Stimulated activated CD4-positive, alpha-beta T cell treated with anti-CD3 and anti-CD28 coated beads, Interleukin-2, amount 100 ng/mL, for 48 hours (primary cell): ENCODE measurements at regions not wholly inside any gene's neighbourhood (a gene's known extent, or its start where the extent isn't known, plus 50 kb on each side); places are given as distances from the start of the nearest gene placed in this dataset.
A peak's percentile ranks its signal among the peaks of the same experiment; 100 is the strongest.
"Not testable (repeated sequence)": the region's sequence is repeated elsewhere in the genome, so short reads cannot be mapped to it uniquely, and the experiment has no call there.

Experiments used
- DNase-seq, 2 donors: peaks; one replicate each; pipeline ENCODE4 v3.0.0-alpha.2; 2020

- DNase-seq: no peak
Observed at GRCh38 chr18:8970843-8971242, 131.7 kb upstream of the NDUFV2 start.

- DNase-seq: no peak
Observed at GRCh38 chr18:8972116-8972515, 130.4 kb upstream of the NDUFV2 start.

- no peak for DNase-seq
Observed at GRCh38 chr18:8974279-8974678, 128.2 kb upstream of the NDUFV2 start.

GRCh38 chr18:8974696-8975095 is 127.8 kb upstream of the NDUFV2 start:
- DNase-seq: no peak

- no peak for DNase-seq
Observed at GRCh38 chr18:8975624-8976023, 126.9 kb upstream of the NDUFV2 start.

GRCh38 chr18:8976606-8977005 is 125.9 kb upstream of the NDUFV2 start:
- DNase-seq: no peak

- no peak for DNase-seq
Observed at GRCh38 chr18:8977166-8977565, 125.3 kb upstream of the NDUFV2 start.

- DNase-seq: no peak
Observed at GRCh38 chr18:8977701-8978100, 124.8 kb upstream of the NDUFV2 start.

GRCh38 chr18:8978394-8978793 is 124.1 kb upstream of the NDUFV2 start:
- no peak for DNase-seq

- DNase-seq: no peak
Observed at GRCh38 chr18:8979258-8979988, 123.1 kb upstream of the NDUFV2 start.

- DNase-seq: no peak
Observed at GRCh38 chr18:8980496-8980895, 122.0 kb upstream of the NDUFV2 start.

- no peak for DNase-seq
Observed at GRCh38 chr18:8980918-8981317, 121.6 kb upstream of the NDUFV2 start.

GRCh38 chr18:8982416-8983183 is 119.9 kb upstream of the NDUFV2 start:
- no peak for DNase-seq

- DNase-seq: no peak
Observed at GRCh38 chr18:8983195-8983594, 119.3 kb upstream of the NDUFV2 start.

- no peak for DNase-seq
Observed at GRCh38 chr18:8984131-8984721, 118.3 kb upstream of the NDUFV2 start.

GRCh38 chr18:8987241-8987640 is 115.3 kb upstream of the NDUFV2 start:
- DNase-seq: no peak

- DNase-seq: peak; percentile 43 to 44
Observed at GRCh38 chr18:8988260-8988871, 114.1 kb upstream of the NDUFV2 start.

- DNase-seq: no peak
Observed at GRCh38 chr18:8989017-8989416, 113.5 kb upstream of the NDUFV2 start.

GRCh38 chr18:8989855-8990254 is 112.6 kb upstream of the NDUFV2 start:
- DNase-seq: no peak

- no peak for DNase-seq
Observed at GRCh38 chr18:8990276-8991031, 112.0 kb upstream of the NDUFV2 start.

- no peak for DNase-seq
Observed at GRCh38 chr18:8991155-8991554, 111.3 kb upstream of the NDUFV2 start.

GRCh38 chr18:8992500-8992899 is 110.0 kb upstream of the NDUFV2 start:
- not testable (repeated sequence) for DNase-seq

GRCh38 chr18:8994603-8995002 is 107.9 kb upstream of the NDUFV2 start:
- no peak for DNase-seq
